Fibroblast of gingiva (primary cell): ENCODE measurements at regions not wholly inside any gene's neighbourhood (a gene's known extent, or its start where the extent isn't known, plus 50 kb on each side); places are given as distances from the start of the nearest gene placed in this dataset.
A peak's percentile ranks its signal among the peaks of the same experiment; 100 is the strongest.

Source experiments
- DNase-seq: peaks from one replicate; pipeline ENCODE4 v3.0.0-alpha.2; 2011; ENCODE audit warnings: low read depth

GRCh38 chr5:74123929-74124328 is 497.9 kb downstream of the ARHGEF28 start:
- no peak for DNase-seq

GRCh38 chr5:74122979-74123590 is 497.1 kb downstream of the ARHGEF28 start:
- DNase-seq = no peak

GRCh38 chr5:74122175-74122574 is 496.2 kb downstream of the ARHGEF28 start:
- no peak for DNase-seq

GRCh38 chr5:74120585-74120984 is 494.6 kb downstream of the ARHGEF28 start:
- no peak for DNase-seq

GRCh38 chr5:74118071-74118470 is 492.1 kb downstream of the ARHGEF28 start:
- no peak for DNase-seq

GRCh38 chr5:74116984-74117383 is 491.0 kb downstream of the ARHGEF28 start:
- no peak for DNase-seq

- DNase-seq = no peak
These were observed 490.3 kb downstream of the ARHGEF28 start for GRCh38 chr5:74116266-74116665.

- no peak for DNase-seq
These were observed 487.9 kb downstream of the ARHGEF28 start for GRCh38 chr5:74113927-74114326.

GRCh38 chr5:74113196-74113540 is 487.2 kb downstream of the ARHGEF28 start:
- no peak for DNase-seq

- DNase-seq = no peak
These were observed 486.6 kb downstream of the ARHGEF28 start for GRCh38 chr5:74112372-74113195.

- no peak for DNase-seq
These were observed 485.8 kb downstream of the ARHGEF28 start for GRCh38 chr5:74111764-74112163.

- no peak for DNase-seq
These were observed 483.3 kb downstream of the ARHGEF28 start for GRCh38 chr5:74109344-74109743.

- no peak for DNase-seq
These were observed 481.9 kb downstream of the ARHGEF28 start for GRCh38 chr5:74107899-74108298.

GRCh38 chr5:74105126-74105780 is 479.3 kb downstream of the ARHGEF28 start:
- DNase-seq = no peak

- DNase-seq = no peak
These were observed 477.4 kb downstream of the ARHGEF28 start for GRCh38 chr5:74103131-74104023.

- no peak for DNase-seq
These were observed 474.3 kb downstream of the ARHGEF28 start for GRCh38 chr5:74100268-74100665.

GRCh38 chr5:74099538-74100267 is 473.7 kb downstream of the ARHGEF28 start:
- DNase-seq = no peak

- no peak for DNase-seq
These were observed 472.9 kb downstream of the ARHGEF28 start for GRCh38 chr5:74098941-74099340.

- DNase-seq = no peak
These were observed 472.5 kb downstream of the ARHGEF28 start for GRCh38 chr5:74098456-74098855.

GRCh38 chr5:74096325-74096724 is 470.3 kb downstream of the ARHGEF28 start:
- no peak for DNase-seq

- peak; percentile 82 for DNase-seq
These were observed 469.9 kb downstream of the ARHGEF28 start for GRCh38 chr5:74095871-74096270.

GRCh38 chr5:74094782-74095108 is 468.7 kb downstream of the ARHGEF28 start:
- no peak for DNase-seq
